Head of caudate nucleus (tissue), 42 donors: ENCODE measurements at regions not wholly inside any gene's neighbourhood (a gene's known extent, or its start where the extent isn't known, plus 50 kb on each side); places are given as distances from the start of the nearest gene placed in this dataset.

ENCODE experiments used
- DNase-seq, 42 donors: peaks; one replicate each; pipeline versions ENCODE4 v3.0.0 to v3.0.0-alpha.2; 2020 to 2021; ENCODE audit warnings: mixed read lengths in 7 of 42
- intact Hi-C: fragments of 100-400 bp; cut with DNase I; formaldehyde crosslinking; loops from one replicate; pipeline ENCODE4 v1.15.0; 2022

- no peak for DNase-seq
Observed at GRCh38 chr1:194181845-194182244, 995.4 kb upstream of the B3GALT2 start.

GRCh38 chr1:194176212-194176611, 989.8 kb upstream of the B3GALT2 start:
- no peak for DNase-seq
- intact Hi-C loops, result no loop called here

More at GRCh38 chr1:194181845-194182244, 995.4 kb upstream of the B3GALT2 start:
- intact Hi-C loops, result no loop called here

- intact Hi-C loops, result no loop called here
- no peak for DNase-seq
Observed at GRCh38 chr1:194175251-194175650, 988.8 kb upstream of the B3GALT2 start.

GRCh38 chr1:194174528-194174927, 988.1 kb upstream of the B3GALT2 start:
- intact Hi-C loops, result no loop called here
- no peak for DNase-seq

GRCh38 chr1:194171596-194171995, 985.2 kb upstream of the B3GALT2 start:
- no peak for DNase-seq
- intact Hi-C loops, result no loop called here

- no peak for DNase-seq
- intact Hi-C loops, result no loop called here
Observed at GRCh38 chr1:194167956-194168640, 981.7 kb upstream of the B3GALT2 start.

GRCh38 chr1:194164755-194165154, 978.3 kb upstream of the B3GALT2 start:
- no peak for DNase-seq
- intact Hi-C loops, result no loop called here

DNA sequence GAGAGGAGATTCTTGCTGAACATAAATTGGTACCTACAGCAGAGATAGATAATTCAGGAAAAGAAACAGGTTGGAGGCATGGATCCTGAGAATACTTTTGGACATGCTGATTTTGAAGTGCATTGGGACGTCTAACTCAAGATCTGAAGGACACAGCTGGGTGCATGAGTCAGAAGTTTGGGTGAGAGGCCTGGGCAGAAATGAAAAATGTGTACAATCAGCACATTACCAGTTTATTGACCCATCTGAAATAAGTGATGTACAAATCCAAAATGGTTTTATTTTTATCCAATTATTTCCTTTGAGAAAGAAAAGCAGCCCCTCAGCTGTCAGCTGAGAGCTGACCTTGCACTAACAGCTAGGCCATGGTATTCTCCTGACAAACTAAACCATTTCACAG, 975.2 kb upstream of the B3GALT2 start:
- DNase-seq, result no peak
- intact Hi-C loops, result no loop called here

- no peak for DNase-seq
- intact Hi-C loops, result no loop called here
Observed at GRCh38 chr1:194159941-194160340, 973.5 kb upstream of the B3GALT2 start.

DNA sequence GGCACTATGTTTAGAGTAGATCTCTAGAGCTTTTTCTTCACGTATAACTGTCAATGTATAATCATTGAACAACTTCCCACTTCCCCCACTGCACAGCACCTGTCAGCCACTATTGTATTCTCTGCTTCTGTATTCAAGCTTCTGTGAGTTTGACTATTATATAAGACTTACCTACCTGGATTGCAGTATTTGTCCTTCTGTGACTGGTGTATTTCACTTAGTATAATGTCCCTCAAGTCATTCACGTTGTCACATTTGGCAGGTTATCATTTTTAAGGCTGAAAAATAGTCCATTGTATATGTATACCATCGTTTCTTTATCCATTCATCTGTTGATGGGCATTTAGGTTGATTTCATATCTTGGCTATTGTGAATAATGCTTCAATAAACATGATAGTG, 969.5 kb upstream of the B3GALT2 start:
- no peak for DNase-seq
- intact Hi-C loops, result no loop called here

GRCh38 chr1:194151056-194151455, 964.6 kb upstream of the B3GALT2 start:
- no peak for DNase-seq
- intact Hi-C loops, result no loop called here

DNA sequence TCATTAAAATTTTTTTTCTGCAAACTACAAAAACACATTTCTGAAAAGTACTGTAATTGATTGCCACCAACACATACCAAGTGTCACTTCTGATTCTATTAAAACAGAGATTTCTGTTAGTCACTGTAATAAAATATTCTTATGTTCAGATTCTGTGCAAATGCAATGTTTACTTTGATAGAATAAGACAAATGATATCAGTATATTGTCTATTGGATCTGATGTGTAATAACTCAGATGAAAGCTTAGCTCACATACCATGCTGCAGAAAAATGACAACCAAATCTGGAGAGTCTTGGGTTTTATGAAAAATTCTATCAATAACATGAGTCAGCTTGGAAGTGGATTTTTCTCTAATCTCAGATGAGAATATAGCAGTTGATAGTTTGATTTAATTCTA, 963.8 kb upstream of the B3GALT2 start:
- intact Hi-C loops, result no loop called here
- DNase-seq, result no peak

- intact Hi-C loops, result no loop called here
- DNase-seq, result no peak
Observed at GRCh38 chr1:194133152-194133551, 946.7 kb upstream of the B3GALT2 start.

GRCh38 chr1:194118086-194118485, 931.7 kb upstream of the B3GALT2 start:
- intact Hi-C loops, result no loop called here
- no peak for DNase-seq

DNA sequence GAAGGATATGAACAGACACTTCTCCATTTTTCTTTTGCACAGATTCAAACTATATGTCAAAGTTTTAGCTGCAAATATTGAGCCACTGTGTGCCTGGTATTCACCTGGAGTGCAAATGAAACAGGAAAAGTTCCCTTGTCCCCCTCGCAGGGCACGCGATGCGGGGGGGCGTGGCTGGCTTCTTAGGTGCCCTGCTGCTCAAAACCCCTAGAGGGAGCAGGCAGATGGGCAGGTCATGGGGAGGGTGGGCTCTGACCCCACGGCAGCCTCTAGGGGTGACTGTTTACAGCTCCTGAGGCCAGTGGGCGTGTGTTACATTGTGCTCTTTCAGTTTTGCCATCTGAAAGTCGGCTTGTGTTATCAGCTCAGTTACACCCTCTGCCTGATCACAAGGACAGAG, 931.2 kb upstream of the B3GALT2 start:
- no peak for DNase-seq
- intact Hi-C loops, result no loop called here

- intact Hi-C loops, result no loop called here
- DNase-seq, result no peak
Observed at GRCh38 chr1:194114288-194114687, 927.9 kb upstream of the B3GALT2 start.

- intact Hi-C loops, result no loop called here
- DNase-seq, result peak in 10 of 42 donors; percentile 14 to 63 (median 40)
Observed at GRCh38 chr1:194105381-194105780, 919.0 kb upstream of the B3GALT2 start.

DNA sequence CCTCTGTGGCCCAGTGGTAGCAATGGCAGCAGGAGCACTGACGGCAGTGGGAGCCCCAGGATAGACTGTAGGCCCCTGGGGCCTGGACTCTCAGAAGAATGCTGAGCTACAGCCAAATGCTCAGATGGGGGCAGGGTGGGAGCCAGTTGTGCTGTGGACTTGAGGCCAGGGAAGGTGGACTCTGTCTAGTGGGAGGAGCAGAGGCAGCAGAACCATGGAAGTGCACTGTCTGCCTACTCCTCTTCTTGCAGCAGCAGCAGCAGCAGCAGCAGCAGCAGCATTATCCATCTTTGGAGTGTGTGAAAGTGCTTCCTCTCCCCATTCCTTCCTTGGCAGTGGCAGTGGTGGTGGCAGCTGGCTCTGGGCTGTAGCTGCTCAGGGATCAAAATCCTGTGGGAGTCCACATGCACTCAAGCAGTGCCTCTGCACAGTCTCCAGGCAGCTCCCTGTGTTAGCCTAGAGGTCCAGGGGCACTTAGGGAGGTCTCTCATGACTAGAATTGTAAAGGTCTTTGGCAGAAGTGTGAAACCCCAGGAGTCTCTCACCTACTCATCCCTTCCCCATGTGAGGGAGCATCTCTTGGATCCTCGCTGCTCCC, 917.9 kb upstream of the B3GALT2 start:
- peak in 3 of 42 donors; percentile 2 to 25 (median 24) for DNase-seq
- intact Hi-C loops, result no loop called here

- DNase-seq, result peak in 1 of 42 donors; percentile 25
- intact Hi-C loops, result no loop called here
Observed at GRCh38 chr1:194103516-194104246, 917.3 kb upstream of the B3GALT2 start.

GRCh38 chr1:194103101-194103500, 916.7 kb upstream of the B3GALT2 start:
- intact Hi-C loops, result no loop called here
- no peak for DNase-seq
